Brain microvascular endothelial cell (primary cell): ENCODE measurements at regions not wholly inside any gene's neighbourhood (a gene's known extent, or its start where the extent isn't known, plus 50 kb on each side); places are given as distances from the start of the nearest gene placed in this dataset.
"Not testable (repeated sequence)": the region's sequence is repeated elsewhere in the genome, so short reads cannot be mapped to it uniquely, and the experiment has no call there.

Experiments used
- DNase-seq: peaks from one replicate; pipeline ENCODE4 v3.0.0-alpha.2; 2020
- H3K27ac ChIP-seq: fragments of 250-450 bp; sonication (Bioruptor Pico); 2 replicates; pipeline ENCODE4 v1.5.1; 2020; ENCODE audit warnings: mild to moderate bottlenecking, moderate library complexity
- H3K27me3 ChIP-seq: fragments of 250-450 bp; sonication (Bioruptor Pico); replicated peaks from 2 replicates; pipeline ENCODE4 v1.5.1; 2020; ENCODE audit warnings: mild to moderate bottlenecking
- H3K36me3 ChIP-seq: fragments of 250-450 bp; sonication (Bioruptor Pico); replicated peaks from 2 replicates; pipeline ENCODE4 v1.5.1; 2020; ENCODE audit warnings: mild to moderate bottlenecking
- H3K4me3 ChIP-seq: 2 replicates; pipeline ENCODE4 v1.5.1; 2011; ENCODE audit warnings: low read depth, mild to moderate bottlenecking, control low read depth, low read length, moderate library complexity
- in situ Hi-C: cut with HindIII; loops from 2 replicates; pipeline ENCODE4 v1.10.0; 2017; ENCODE audit warnings: low sequenced_read_pairs, low pct_ligation_motif_present
- TF ChIP-seq, protein P1 (sequence below): IDR thresholded peaks from 2 replicates; pipeline ENCODE4 v1.5.1; 2011; ENCODE audit warnings: low read depth, mild to moderate bottlenecking, moderate library complexity, low read length, control low read depth, inconsistent platforms; ENCODE audit errors: missing control alignments

DNA sequence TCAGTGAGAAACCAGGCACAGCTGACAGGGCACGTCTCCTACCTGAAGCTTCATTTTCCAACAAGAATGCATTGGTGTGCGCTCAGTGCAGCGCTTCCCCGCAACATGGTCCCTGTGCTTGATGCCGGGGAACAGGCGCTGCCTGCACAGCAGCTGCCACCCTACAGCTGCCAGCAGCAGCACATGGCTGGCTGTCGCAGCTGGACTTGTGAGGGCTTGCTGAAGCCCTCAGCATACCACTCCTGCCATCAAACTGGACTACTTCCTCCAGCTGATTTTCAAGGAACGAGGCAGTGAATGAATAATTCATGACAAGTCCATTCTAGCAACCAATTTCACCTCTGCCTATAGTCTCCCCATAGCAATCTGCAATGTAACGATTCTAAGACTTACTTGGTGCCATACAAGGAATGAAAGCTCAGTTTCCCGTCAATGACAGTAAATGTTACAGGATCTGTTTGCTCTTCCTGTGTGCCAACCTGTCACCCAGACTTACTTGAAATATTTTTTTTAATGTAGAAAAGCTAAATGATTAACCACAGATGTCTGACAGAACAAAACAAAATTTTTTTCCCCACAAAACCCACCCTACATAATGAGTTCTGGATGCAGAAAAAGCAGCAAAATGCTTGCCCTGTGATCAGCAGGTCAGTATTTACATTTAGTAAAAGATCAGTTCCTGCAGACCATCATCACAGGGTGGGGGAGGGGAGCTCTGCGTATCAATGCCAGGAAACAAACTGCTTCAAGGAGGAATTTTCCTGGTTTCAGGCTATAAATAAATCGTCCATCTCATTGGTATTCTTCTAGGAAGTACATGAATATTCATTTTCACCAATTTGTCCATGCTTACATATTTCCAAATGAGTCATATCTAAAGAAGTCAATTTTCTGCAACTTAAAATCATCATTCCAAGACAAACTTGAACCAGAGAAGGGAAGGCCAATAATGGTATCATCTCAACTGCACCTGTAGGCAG is 140.6 kb downstream of the ALOX5 start:
- Histone ChIP-seq H3K27me3 (no peaks in the 10 kb centered on the region), H3K4me3 (no peak overlapping the region), H3K27ac (no peak overlapping the region), H3K36me3 (no peaks in the 10 kb centered on the region)
- TF ChIP-seq, protein P1, sequence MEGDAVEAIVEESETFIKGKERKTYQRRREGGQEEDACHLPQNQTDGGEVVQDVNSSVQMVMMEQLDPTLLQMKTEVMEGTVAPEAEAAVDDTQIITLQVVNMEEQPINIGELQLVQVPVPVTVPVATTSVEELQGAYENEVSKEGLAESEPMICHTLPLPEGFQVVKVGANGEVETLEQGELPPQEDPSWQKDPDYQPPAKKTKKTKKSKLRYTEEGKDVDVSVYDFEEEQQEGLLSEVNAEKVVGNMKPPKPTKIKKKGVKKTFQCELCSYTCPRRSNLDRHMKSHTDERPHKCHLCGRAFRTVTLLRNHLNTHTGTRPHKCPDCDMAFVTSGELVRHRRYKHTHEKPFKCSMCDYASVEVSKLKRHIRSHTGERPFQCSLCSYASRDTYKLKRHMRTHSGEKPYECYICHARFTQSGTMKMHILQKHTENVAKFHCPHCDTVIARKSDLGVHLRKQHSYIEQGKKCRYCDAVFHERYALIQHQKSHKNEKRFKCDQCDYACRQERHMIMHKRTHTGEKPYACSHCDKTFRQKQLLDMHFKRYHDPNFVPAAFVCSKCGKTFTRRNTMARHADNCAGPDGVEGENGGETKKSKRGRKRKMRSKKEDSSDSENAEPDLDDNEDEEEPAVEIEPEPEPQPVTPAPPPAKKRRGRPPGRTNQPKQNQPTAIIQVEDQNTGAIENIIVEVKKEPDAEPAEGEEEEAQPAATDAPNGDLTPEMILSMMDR, result no peak
- no peak for DNase-seq
- in situ Hi-C loops, result no loop called here

DNA sequence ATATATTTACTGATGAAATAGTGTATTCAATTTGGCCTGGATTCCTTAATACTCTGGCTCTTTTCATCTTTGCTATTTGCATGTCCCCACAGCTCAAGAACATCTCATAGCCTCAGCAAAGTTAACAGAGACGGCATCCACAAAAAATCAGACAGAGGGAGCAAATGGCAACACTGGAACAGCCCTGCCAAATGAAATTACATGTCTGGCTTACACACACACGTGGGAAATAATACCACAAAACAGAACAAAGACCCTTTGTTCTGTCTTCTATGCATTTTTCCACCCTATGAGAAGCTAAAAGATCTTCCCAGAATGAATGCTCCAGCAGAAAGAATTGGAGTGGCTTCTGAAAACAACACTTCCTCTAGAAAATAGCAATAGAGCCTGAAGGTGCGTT is 139.5 kb downstream of the ALOX5 start:
- no peak for DNase-seq
- H3K4me3 ChIP-seq, result no peak overlapping the region
- no peaks in the 10 kb centered on the region for H3K27me3 ChIP-seq
- TF ChIP-seq, protein P1, result no peak
- no peaks in the 10 kb centered on the region for H3K36me3 ChIP-seq
- H3K27ac ChIP-seq, result no peak overlapping the region
- in situ Hi-C loops, result no loop called here

GRCh38 chr10:45511926-45512325 is 137.9 kb downstream of the ALOX5 start:
- H3K36me3 ChIP-seq, DNase-seq, H3K27me3 ChIP-seq, in situ Hi-C loops, H3K4me3 ChIP-seq, H3K27ac ChIP-seq: not testable (repeated sequence)

GRCh38 chr10:45509491-45509890 is 135.5 kb downstream of the ALOX5 start:
- no peaks in the 10 kb centered on the region for H3K36me3 ChIP-seq
- DNase-seq, result no peak
- H3K27me3 ChIP-seq, result no peaks in the 10 kb centered on the region
- no peak overlapping the region for H3K27ac ChIP-seq
- in situ Hi-C loops, result no loop called here
- H3K4me3 ChIP-seq, result no peak overlapping the region
- TF ChIP-seq, protein P1, result no peak

DNA sequence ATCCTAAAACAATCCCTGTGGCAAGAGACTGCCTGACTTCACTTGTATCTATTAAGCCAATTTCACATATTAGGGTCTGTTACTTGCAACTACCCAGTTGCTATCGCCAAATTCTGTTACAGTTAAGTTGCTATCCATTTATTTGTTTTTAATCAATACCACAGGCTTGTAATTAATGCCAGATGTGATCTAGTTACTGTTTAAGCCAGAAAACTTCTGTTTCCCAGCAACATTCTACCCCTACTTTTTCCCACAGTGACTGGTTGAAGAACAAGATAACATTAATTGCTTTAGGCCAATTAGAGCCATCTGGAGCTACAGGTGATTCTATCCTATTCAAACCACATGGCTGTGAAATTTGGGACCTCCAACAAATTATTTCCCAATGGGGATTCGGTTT is 131.3 kb downstream of the ALOX5 start:
- Histone ChIP-seq H3K27me3 (no peaks in the 10 kb centered on the region), H3K27ac (no peak overlapping the region), H3K4me3 (no peak overlapping the region), H3K36me3 (no peaks in the 10 kb centered on the region)
- TF ChIP-seq, protein P1, result no peak
- in situ Hi-C loops, result no loop called here
- no peak for DNase-seq

GRCh38 chr10:45502458-45502857 is 128.4 kb downstream of the ALOX5 start:
- in situ Hi-C loops, result no loop called here
- Histone ChIP-seq H3K4me3 (no peak overlapping the region), H3K27ac (no peak overlapping the region), H3K27me3 (no peaks in the 10 kb centered on the region), H3K36me3 (no peaks in the 10 kb centered on the region)
- TF ChIP-seq, protein P1, result no peak
- DNase-seq, result no peak
